Spleen (tissue), 11 donors: ENCODE measurements at regions not wholly inside any gene's neighbourhood (a gene's known extent, or its start where the extent isn't known, plus 50 kb on each side); places are given as distances from the start of the nearest gene placed in this dataset.

Experiments
- DNase-seq: peaks from one replicate; pipeline ENCODE4 v3.0.0-alpha.2; 2020
- H3K27ac ChIP-seq, 8 donors: fragments of 200-600 bp; sonication (generic) in 7 of 8; 1 replicate in 4 of 8; 2 replicates in 4 of 8; pipeline versions ENCODE4 v1.5.0 to v1.8.0; 2016 to 2021; ENCODE audit warnings: inconsistent platforms in 4 of 8, mild to moderate bottlenecking in 4 of 8, moderate library complexity in 1 of 8
- H3K27me3 ChIP-seq, 7 donors: fragments of 200-600 bp; sonication (generic) in 6 of 7; replicated peaks in 1 of 7; 1 replicate in 4 of 7; 2 replicates in 3 of 7; pipeline versions ENCODE4 v1.5.0 to v1.8.0; 2016 to 2021; ENCODE audit warnings: inconsistent platforms in 3 of 7, mild to moderate bottlenecking in 1 of 7
- H3K36me3 ChIP-seq, 6 donors: fragments of 200-600 bp; sonication (generic) in 5 of 6; 1 replicate in 4 of 6; 2 replicates in 2 of 6; pipeline versions ENCODE4 v1.5.0 to v1.8.0; 2016 to 2021; ENCODE audit warnings: inconsistent platforms in 2 of 6
- H3K4me1 ChIP-seq, 6 donors: fragments of 200-600 bp; sonication (generic) in 5 of 6; 1 replicate in 3 of 6; 2 replicates in 3 of 6; pipeline versions ENCODE4 v1.5.0 to v1.8.0; 2016 to 2021; ENCODE audit warnings: inconsistent platforms in 3 of 6
- H3K4me3 ChIP-seq, 8 donors: fragments of 200-600 bp; sonication (generic) in 7 of 8; 1 replicate in 4 of 8; 2 replicates in 4 of 8; pipeline versions ENCODE4 v1.5.0 to v1.8.0; 2016 to 2021; ENCODE audit warnings: inconsistent platforms in 4 of 8, mild to moderate bottlenecking in 4 of 8, moderate library complexity in 2 of 8
- H3K9me3 ChIP-seq, 8 donors: fragments of 200-600 bp; sonication (generic) in 7 of 8; 1 replicate in 4 of 8; 2 replicates in 4 of 8; pipeline versions ENCODE4 v1.5.0 to v1.8.0; 2016 to 2021; ENCODE audit warnings: inconsistent platforms in 4 of 8
- POLR2A ChIP-seq, 3 donors: fragments of 450-650 bp; IDR thresholded peaks; one replicate each; pipeline ENCODE4 v1.5.1; 2017; ENCODE audit warnings: antibody characterized with exemption in 3 of 3, mild to moderate bottlenecking in 1 of 3
- POLR2AphosphoS5 ChIP-seq, 3 donors: sonication (generic); formaldehyde crosslinking; IDR thresholded peaks; one replicate each; pipeline ENCODE4 v1.5.1; 2017; ENCODE audit warnings: antibody characterized with exemption in 3 of 3
- WGBS, 5 donors: extraction: QIAGEN DNeasy Blood & Tissue Kit in 3 of 5; methylation state at CpG; one replicate each; pipeline versions ENCODE4 v1.1.5 to v1.1.7; 2013 to 2018; 5-methylcytosine and 5-hydroxymethylcytosine counted together
- intact Hi-C: fragments of 100-400 bp; cut with DNase I; formaldehyde crosslinking; loops from one replicate; pipeline ENCODE4 v1.15.0; 2023; ENCODE audit warnings: low total_unique reads
- TF ChIP-seq, protein P1 (sequence below), 11 experiments: fragments of 200-600 bp in 7 of 11; fragments of 450-650 bp in 4 of 11; sonication (generic) in 4 of 11; IDR thresholded peaks in 8 of 11; conservative IDR thresholded peaks in 3 of 11; 1 replicate in 7 of 11; 2 replicates in 4 of 11; pipeline versions ENCODE4 v1.4.0 to v1.8.0; 2016 to 2021; ENCODE audit warnings: antibody characterized with exemption in 11 of 11, inconsistent platforms in 4 of 11, mild to moderate bottlenecking in 1 of 11
- donor health status: healthy with polysubstance abuse.
- donor health status: DM: no; HTN: no; CAD: no; lungs with moderate emphysema.
- donor health status: DM: no; HTN: no; CAD: no.
- donor health status: Bipolar disorder and iron deficiency.
- donor health status: healthy.
- donor health status: DM: no; HTN: no; CAD: no.
- donor health status: DM: yes; HTN: yes; CAD: no.

- Histone ChIP-seq H3K27me3 (peaks cover 0 to 9% (median 0%) of the 10 kb centered on the region in 7 donors), H3K36me3 (no peaks in the 10 kb centered on the region), H3K9me3 (no peaks in the 10 kb centered on the region), H3K4me1 (peaks cover 0 to 8% (median 0%) of the 10 kb centered on the region in 6 donors), H3K27ac (no peak overlapping the region), H3K4me3 (no peak overlapping the region)
- intact Hi-C loops, result no loop called here
- TF ChIP-seq POLR2AphosphoS5 (IDR thresholded peaks at IDR 0.05), result no peak
- TF ChIP-seq POLR2A (IDR thresholded peaks at IDR 0.05), result no peak
- TF ChIP-seq, protein P1, sequence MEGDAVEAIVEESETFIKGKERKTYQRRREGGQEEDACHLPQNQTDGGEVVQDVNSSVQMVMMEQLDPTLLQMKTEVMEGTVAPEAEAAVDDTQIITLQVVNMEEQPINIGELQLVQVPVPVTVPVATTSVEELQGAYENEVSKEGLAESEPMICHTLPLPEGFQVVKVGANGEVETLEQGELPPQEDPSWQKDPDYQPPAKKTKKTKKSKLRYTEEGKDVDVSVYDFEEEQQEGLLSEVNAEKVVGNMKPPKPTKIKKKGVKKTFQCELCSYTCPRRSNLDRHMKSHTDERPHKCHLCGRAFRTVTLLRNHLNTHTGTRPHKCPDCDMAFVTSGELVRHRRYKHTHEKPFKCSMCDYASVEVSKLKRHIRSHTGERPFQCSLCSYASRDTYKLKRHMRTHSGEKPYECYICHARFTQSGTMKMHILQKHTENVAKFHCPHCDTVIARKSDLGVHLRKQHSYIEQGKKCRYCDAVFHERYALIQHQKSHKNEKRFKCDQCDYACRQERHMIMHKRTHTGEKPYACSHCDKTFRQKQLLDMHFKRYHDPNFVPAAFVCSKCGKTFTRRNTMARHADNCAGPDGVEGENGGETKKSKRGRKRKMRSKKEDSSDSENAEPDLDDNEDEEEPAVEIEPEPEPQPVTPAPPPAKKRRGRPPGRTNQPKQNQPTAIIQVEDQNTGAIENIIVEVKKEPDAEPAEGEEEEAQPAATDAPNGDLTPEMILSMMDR (IDR thresholded peaks at IDR 0.05 in 8 of 11, conservative IDR thresholded peaks at IDR 0.05 in 3 of 11), result no peak
- 82 to 85% (median 84%) methylated on average over 11 of the region's 11 CpGs for WGBS, 5 donors
- DNase-seq, result no peak
Measured at GRCh38 chr19:31575846-31576335, 226.7 kb upstream of the TSHZ3 start.

- peaks cover 0 to 8% (median 0%) of the 10 kb centered on the region in 6 donors for H3K4me1 ChIP-seq
- peaks cover 0 to 1% (median 0%) of the 10 kb centered on the region in 7 donors for H3K27me3 ChIP-seq
- H3K4me3 ChIP-seq, result no peak overlapping the region
- 79 to 92% (median 82%) methylated on average over 3 of the region's 3 CpGs for WGBS, 5 donors
- intact Hi-C loops, result no loop called here
- no peaks in the 10 kb centered on the region for H3K36me3 ChIP-seq
- TF ChIP-seq POLR2A (IDR thresholded peaks at IDR 0.05) (no peak), POLR2AphosphoS5 (IDR thresholded peaks at IDR 0.05) (no peak)
- TF ChIP-seq, protein P1 (IDR thresholded peaks at IDR 0.05 in 8 of 11, conservative IDR thresholded peaks at IDR 0.05 in 3 of 11), result no peak
- H3K9me3 ChIP-seq, result no peaks in the 10 kb centered on the region
- no peak overlapping the region for H3K27ac ChIP-seq
- no peak for DNase-seq
Measured at GRCh38 chr19:31578326-31578725, 229.1 kb upstream of the TSHZ3 start.

DNA sequence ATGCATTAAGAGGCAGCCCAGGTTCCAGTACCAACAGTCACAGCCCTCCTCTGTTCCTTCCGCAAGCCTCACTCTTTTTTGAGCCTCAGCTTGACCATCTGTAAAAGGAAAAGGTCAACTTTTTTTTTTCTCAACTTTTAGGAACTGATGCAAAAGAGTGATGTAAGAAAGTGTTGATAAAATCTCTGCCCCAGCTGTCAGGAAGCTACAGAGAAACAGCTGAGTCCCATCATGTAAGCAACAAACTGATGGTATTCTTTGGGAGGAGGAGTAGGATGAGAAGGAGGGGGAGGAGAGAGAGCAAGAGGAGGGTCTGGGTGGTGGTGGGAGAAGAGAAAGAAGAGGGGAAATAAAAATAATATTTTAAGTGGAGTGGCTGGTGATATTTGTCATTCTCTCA lies 233.9 kb upstream of the TSHZ3 start:
- TF ChIP-seq, protein P1 (IDR thresholded peaks at IDR 0.05 in 8 of 11, conservative IDR thresholded peaks at IDR 0.05 in 3 of 11), result no peak
- peak in 1 of 3 donors; percentile 32 for TF ChIP-seq POLR2AphosphoS5 (IDR thresholded peaks at IDR 0.05)
- intact Hi-C loops, result no loop called here
- Histone ChIP-seq H3K36me3 (no peaks in the 10 kb centered on the region), H3K9me3 (no peaks in the 10 kb centered on the region), H3K27me3 (no peaks in the 10 kb centered on the region), H3K27ac (peak overlapping the region in 3 of 8 donors; percentile 30 to 36 (median 35)), H3K4me1 (no peaks in the 10 kb centered on the region), H3K4me3 (no peak overlapping the region)
- DNase-seq, result no peak
- 59 to 82% (median 70%) methylated on average over 1 of the region's 1 CpG for WGBS, 5 donors

- no peak overlapping the region for H3K4me3 ChIP-seq
- H3K9me3 ChIP-seq, result peaks cover 0 to 4% (median 0%) of the 10 kb centered on the region in 8 donors
- TF ChIP-seq POLR2A (IDR thresholded peaks at IDR 0.05), result no peak
- TF ChIP-seq, protein P1 (IDR thresholded peaks at IDR 0.05 in 8 of 11, conservative IDR thresholded peaks at IDR 0.05 in 3 of 11), result no peak
- no peak for TF ChIP-seq POLR2AphosphoS5 (IDR thresholded peaks at IDR 0.05)
- H3K36me3 ChIP-seq, result no peaks in the 10 kb centered on the region
- DNase-seq, result no peak
- H3K4me1 ChIP-seq, result no peaks in the 10 kb centered on the region
- H3K27me3 ChIP-seq, result no peaks in the 10 kb centered on the region
- no peak overlapping the region for H3K27ac ChIP-seq
- intact Hi-C loops, result no loop called here
- 76 to 84% (median 81%) methylated on average over 3 of the region's 3 CpGs for WGBS, 5 donors
Measured at GRCh38 chr19:31586282-31586681, 237.0 kb upstream of the TSHZ3 start.
